IPS-15b (cell line): ENCODE measurements at regions not wholly inside any gene's neighbourhood (a gene's known extent, or its start where the extent isn't known, plus 50 kb on each side); places are given as distances from the start of the nearest gene placed in this dataset.

Experiments
- H3K27me3 ChIP-seq: one replicate; pipeline ENCODE4 v1.6.1; 2013; ENCODE audit warnings: low read length; ENCODE audit not compliant: control insufficient read depth, insufficient read depth
- H3K36me3 ChIP-seq: one replicate; pipeline ENCODE4 v1.6.1; 2013; ENCODE audit warnings: low read length; ENCODE audit not compliant: control insufficient read depth, insufficient read depth
- H3K4me1 ChIP-seq: one replicate; pipeline ENCODE4 v1.6.1; 2013; ENCODE audit warnings: mild to moderate bottlenecking, low read length; ENCODE audit not compliant: control insufficient read depth, insufficient read depth
- H3K4me3 ChIP-seq: one replicate; pipeline ENCODE4 v1.5.1; 2013; ENCODE audit warnings: low read depth, low read length
- H3K9ac ChIP-seq: one replicate; pipeline ENCODE4 v1.6.1; 2013; ENCODE audit warnings: low read depth, mild to moderate bottlenecking, low read length
- H3K9me3 ChIP-seq: one replicate; pipeline ENCODE4 v1.6.1; 2013; ENCODE audit warnings: mild to moderate bottlenecking, low read length; ENCODE audit not compliant: control insufficient read depth, insufficient read depth

- no peaks in the 10 kb centered on the region for H3K36me3 ChIP-seq
- no peak overlapping the region for H3K4me3 ChIP-seq
- H3K27me3 ChIP-seq = no peaks in the 10 kb centered on the region
- no peak overlapping the region for H3K9ac ChIP-seq
- no peaks in the 10 kb centered on the region for H3K9me3 ChIP-seq
- H3K4me1 ChIP-seq = peaks cover 20% of the 10 kb centered on the region
Measured at GRCh38 chr2:64225491-64225890, 81.3 kb upstream of the PELI1 start.

DNA sequence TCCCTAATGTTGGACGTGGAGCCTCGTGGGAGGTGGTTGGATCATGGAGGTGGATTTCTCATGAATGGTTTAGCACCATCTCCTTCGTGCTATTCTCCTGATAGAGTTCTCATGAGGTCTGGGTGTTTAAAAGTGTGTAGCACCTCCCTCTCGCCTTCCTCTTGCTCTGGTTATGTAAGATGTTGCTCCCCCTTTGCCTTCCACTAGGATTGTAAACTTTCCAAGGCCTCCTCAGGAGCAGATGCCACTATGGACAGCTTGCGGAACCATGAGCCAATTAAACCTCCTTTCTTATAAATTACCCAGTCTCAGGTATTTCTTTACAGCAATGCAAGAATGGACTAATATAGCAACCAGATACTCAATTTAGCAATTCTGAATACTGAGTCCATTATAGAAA is 82.4 kb upstream of the PELI1 start:
- Histone ChIP-seq H3K9me3 (no peaks in the 10 kb centered on the region), H3K9ac (no peak overlapping the region), H3K4me3 (no peak overlapping the region)

GRCh38 chr2:64227603-64228125 is 83.4 kb upstream of the PELI1 start:
- no peaks in the 10 kb centered on the region for H3K9me3 ChIP-seq
- H3K27me3 ChIP-seq = no peaks in the 10 kb centered on the region
- H3K4me3 ChIP-seq = peak overlapping the region; percentile 65
- H3K4me1 ChIP-seq = peaks cover 17% of the 10 kb centered on the region
- peak overlapping the region; percentile 77 for H3K9ac ChIP-seq
- no peaks in the 10 kb centered on the region for H3K36me3 ChIP-seq

More for the DNA sequence above, 82.4 kb upstream of the PELI1 start:
- H3K4me1 ChIP-seq = peaks cover 17% of the 10 kb centered on the region
- H3K36me3 ChIP-seq = no peaks in the 10 kb centered on the region
- H3K27me3 ChIP-seq = no peaks in the 10 kb centered on the region

DNA sequence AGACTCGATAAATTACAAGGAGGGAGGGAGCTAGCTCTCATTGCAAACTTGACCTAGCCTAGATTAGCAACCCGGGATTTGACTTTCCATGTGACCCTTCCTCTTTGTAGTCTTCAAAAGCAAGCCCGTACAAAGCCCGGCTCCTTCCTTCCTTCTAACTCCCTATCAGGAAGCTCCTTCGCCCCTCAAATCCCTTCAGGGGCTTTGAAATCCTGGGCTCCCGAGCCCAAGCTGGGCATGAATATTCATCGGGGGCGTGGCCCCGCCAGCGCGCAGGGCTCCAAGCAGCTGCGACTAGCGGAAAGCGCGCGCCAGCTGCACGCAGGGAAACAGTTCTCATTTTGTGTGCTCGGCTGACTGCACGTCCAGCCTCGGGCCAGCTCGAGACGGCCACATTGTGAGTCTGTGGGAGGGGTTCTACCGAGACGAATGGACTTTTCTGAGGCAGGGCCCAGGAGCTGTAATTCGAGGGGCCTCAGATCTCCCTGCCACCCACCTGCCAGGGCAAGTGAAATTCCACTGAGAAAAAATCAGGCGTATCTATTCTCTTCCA is 84.0 kb upstream of the PELI1 start:
- H3K9me3 ChIP-seq = no peaks in the 10 kb centered on the region
- H3K36me3 ChIP-seq = no peaks in the 10 kb centered on the region
- H3K4me3 ChIP-seq = peak overlapping the region; percentile 65
- no peaks in the 10 kb centered on the region for H3K27me3 ChIP-seq
- H3K9ac ChIP-seq = peak overlapping the region; percentile 77
- H3K4me1 ChIP-seq = peaks cover 17% of the 10 kb centered on the region

DNA sequence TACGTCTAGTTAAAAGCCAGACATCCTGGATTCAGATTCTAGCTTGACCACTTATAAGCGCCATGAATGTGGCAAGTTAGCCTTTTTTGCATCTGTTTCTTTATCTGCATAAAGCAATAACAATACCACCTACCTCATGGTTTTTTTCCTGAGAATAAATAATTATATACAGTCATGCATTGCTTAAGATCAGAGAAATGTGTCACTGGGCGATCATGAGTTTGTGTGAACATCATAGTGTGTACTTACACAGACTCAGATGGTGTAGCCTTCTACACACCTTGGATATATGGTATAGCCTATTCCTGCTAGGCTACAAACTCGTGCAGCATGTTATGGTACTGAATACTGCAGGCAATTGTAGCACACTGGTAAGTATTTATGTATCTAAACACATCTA is 84.7 kb upstream of the PELI1 start:
- Histone ChIP-seq H3K36me3 (no peaks in the 10 kb centered on the region), H3K4me1 (peaks cover 17% of the 10 kb centered on the region), H3K9me3 (no peaks in the 10 kb centered on the region), H3K4me3 (peak overlapping the region; percentile 65), H3K9ac (no peak overlapping the region), H3K27me3 (no peaks in the 10 kb centered on the region)

- H3K9me3 ChIP-seq = no peaks in the 10 kb centered on the region
- H3K27me3 ChIP-seq = no peaks in the 10 kb centered on the region
- no peaks in the 10 kb centered on the region for H3K36me3 ChIP-seq
- H3K4me3 ChIP-seq = no peak overlapping the region
- no peak overlapping the region for H3K9ac ChIP-seq
- H3K4me1 ChIP-seq = peaks cover 17% of the 10 kb centered on the region
Measured at GRCh38 chr2:64230540-64230939, 86.3 kb upstream of the PELI1 start.

DNA sequence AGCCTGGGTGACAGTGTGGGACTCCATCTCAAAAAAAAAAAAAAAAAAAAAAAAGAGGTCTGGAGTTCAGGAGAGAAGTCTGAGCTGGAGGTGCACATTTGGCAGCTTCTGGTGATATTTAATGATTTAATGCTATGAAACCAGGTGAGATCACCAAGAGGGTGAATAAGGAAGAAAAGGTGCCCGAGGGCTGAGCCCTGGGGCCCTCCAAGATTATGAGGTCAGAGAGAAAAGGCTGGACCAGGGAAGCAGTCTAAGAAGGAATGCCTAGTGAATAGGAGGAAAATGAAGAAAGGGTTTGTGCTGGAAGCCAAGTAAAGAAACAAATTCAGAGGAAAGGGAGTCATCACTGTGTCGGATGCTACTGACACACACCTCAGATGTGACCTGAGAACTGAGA is 88.0 kb upstream of the PELI1 start:
- H3K4me3 ChIP-seq = no peak overlapping the region

GRCh38 chr2:64233376-64233922 is 89.2 kb upstream of the PELI1 start:
- H3K36me3 ChIP-seq = no peaks in the 10 kb centered on the region
- no peaks in the 10 kb centered on the region for H3K9me3 ChIP-seq
- no peak overlapping the region for H3K4me3 ChIP-seq
- H3K27me3 ChIP-seq = no peaks in the 10 kb centered on the region
- H3K4me1 ChIP-seq = peaks cover 6% of the 10 kb centered on the region
- no peak overlapping the region for H3K9ac ChIP-seq

More for the DNA sequence above, 88.0 kb upstream of the PELI1 start:
- H3K4me1 ChIP-seq = peaks cover 13% of the 10 kb centered on the region
- no peaks in the 10 kb centered on the region for H3K9me3 ChIP-seq
- no peak overlapping the region for H3K9ac ChIP-seq
- no peaks in the 10 kb centered on the region for H3K27me3 ChIP-seq
- no peaks in the 10 kb centered on the region for H3K36me3 ChIP-seq

DNA sequence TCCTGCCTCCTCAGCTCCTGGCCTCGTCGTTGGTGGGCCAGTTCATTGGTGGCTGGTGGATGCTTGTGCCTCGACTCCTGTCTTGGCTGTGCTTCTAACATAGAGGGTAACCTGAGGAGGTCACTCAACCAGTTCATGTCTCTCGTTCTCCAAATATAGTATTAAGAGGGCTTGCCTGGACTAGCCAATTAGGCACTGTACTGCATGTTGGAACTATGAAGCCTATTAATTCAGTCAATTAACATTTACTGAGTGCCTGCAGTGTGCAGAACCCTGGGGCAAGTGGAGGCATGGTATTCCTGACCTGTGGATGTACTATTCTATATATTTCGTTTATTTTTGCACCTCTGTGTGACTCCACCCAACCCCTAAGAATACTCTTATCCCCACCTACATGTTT is 89.9 kb upstream of the PELI1 start:
- Histone ChIP-seq H3K9ac (no peak overlapping the region), H3K9me3 (no peaks in the 10 kb centered on the region), H3K27me3 (no peaks in the 10 kb centered on the region), H3K36me3 (no peaks in the 10 kb centered on the region), H3K4me1 (peaks cover 8% of the 10 kb centered on the region), H3K4me3 (no peak overlapping the region)

GRCh38 chr2:64234785-64235184 is 90.6 kb upstream of the PELI1 start:
- Histone ChIP-seq H3K4me3 (no peak overlapping the region), H3K4me1 (peaks cover 7% of the 10 kb centered on the region), H3K27me3 (no peaks in the 10 kb centered on the region), H3K9ac (no peak overlapping the region), H3K36me3 (no peaks in the 10 kb centered on the region), H3K9me3 (no peaks in the 10 kb centered on the region)

GRCh38 chr2:64237266-64237665 is 93.0 kb upstream of the PELI1 start:
- Histone ChIP-seq H3K9me3 (no peaks in the 10 kb centered on the region), H3K27me3 (no peaks in the 10 kb centered on the region), H3K4me1 (peaks cover 7% of the 10 kb centered on the region), H3K9ac (no peak overlapping the region), H3K36me3 (no peaks in the 10 kb centered on the region), H3K4me3 (no peak overlapping the region)

DNA sequence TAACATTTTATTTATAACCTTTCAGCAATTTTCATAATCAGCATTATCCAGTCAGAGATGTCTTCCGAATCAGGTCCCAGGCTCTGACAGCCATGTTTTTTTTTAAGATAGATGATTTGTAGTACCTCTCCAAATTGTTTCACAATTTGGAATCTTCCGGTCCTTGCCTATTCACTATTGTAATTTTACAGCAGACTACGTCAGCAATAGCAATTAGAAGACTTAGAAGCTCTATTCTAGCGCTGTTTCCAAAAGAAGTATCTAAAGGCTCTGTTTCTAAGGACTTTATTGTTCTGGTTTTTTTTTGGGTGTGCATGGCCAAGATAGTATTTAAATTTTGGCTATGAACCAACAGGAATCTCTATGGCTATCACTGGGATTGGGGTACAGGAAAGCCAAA is 94.6 kb upstream of the PELI1 start:
- Histone ChIP-seq H3K9ac (no peak overlapping the region), H3K36me3 (no peaks in the 10 kb centered on the region), H3K4me3 (no peak overlapping the region), H3K27me3 (no peaks in the 10 kb centered on the region), H3K9me3 (no peaks in the 10 kb centered on the region), H3K4me1 (peaks cover 7% of the 10 kb centered on the region)
